H9 (cell line): ENCODE measurements at regions not wholly inside any gene's neighbourhood (a gene's known extent, or its start where the extent isn't known, plus 50 kb on each side); places are given as distances from the start of the nearest gene placed in this dataset.

Experiments used
- DNase-seq: peaks from one replicate; pipeline ENCODE4 v3.0.0-alpha.2; 2017
- H2AFZ ChIP-seq: one replicate; pipeline ENCODE4 v1.6.1; 2013; ENCODE audit warnings: mild to moderate bottlenecking, low read length, control low read depth, moderate library complexity
- H2AK5ac ChIP-seq: 2 replicates; pipeline ENCODE4 v1.6.1; 2013; ENCODE audit warnings: low read length, control low read depth, mixed read lengths; ENCODE audit not compliant: insufficient read length
- H2BK120ac ChIP-seq: one replicate; pipeline ENCODE4 v1.6.1; 2013; ENCODE audit warnings: low read depth, mild to moderate bottlenecking, low read length, control low read depth, inconsistent platforms; ENCODE audit not compliant: poor library complexity, severe bottlenecking
- H2BK12ac ChIP-seq: 2 replicates; pipeline ENCODE4 v1.6.1; 2013; ENCODE audit warnings: low read length, control low read depth, mixed read lengths, low read depth; ENCODE audit not compliant: insufficient read length
- H2BK15ac ChIP-seq: 2 replicates; pipeline ENCODE4 v1.6.1; 2013; ENCODE audit warnings: low read depth, low read length, control low read depth
- H2BK20ac ChIP-seq: one replicate; pipeline ENCODE4 v1.6.1; 2013; ENCODE audit warnings: low read depth, mild to moderate bottlenecking, low read length, control low read depth, inconsistent platforms; ENCODE audit not compliant: poor library complexity, severe bottlenecking
- H2BK5ac ChIP-seq: 2 replicates; pipeline ENCODE4 v1.6.1; 2013; ENCODE audit warnings: low read length, control low read depth, mixed read lengths; ENCODE audit not compliant: insufficient read length
- H3K14ac ChIP-seq: 2 replicates; pipeline ENCODE4 v1.6.1; 2013; ENCODE audit warnings: low read length, control low read depth; ENCODE audit not compliant: insufficient read depth
- H3K18ac ChIP-seq: 2 replicates; pipeline ENCODE4 v1.6.1; 2013; ENCODE audit warnings: low read depth, mild to moderate bottlenecking, mixed read lengths, low read length, control low read depth; ENCODE audit not compliant: insufficient read length
- H3K23ac ChIP-seq: 2 replicates; pipeline ENCODE4 v1.6.1; 2013; ENCODE audit warnings: low read length, control low read depth, mixed read lengths, low read depth; ENCODE audit not compliant: insufficient read length
- H3K23me2 ChIP-seq: 2 replicates; pipeline ENCODE4 v1.6.1; 2013; ENCODE audit warnings: low read depth, mild to moderate bottlenecking, mixed read lengths, low read length, control low read depth; ENCODE audit not compliant: insufficient read length, poor library complexity, severe bottlenecking
- H3K27ac ChIP-seq: 2 replicates; pipeline ENCODE4 v1.5.1; 2013; ENCODE audit warnings: low read length, control low read depth, mixed read lengths, low read depth; ENCODE audit not compliant: insufficient read length
- H3K27me3 ChIP-seq: 2 replicates; pipeline ENCODE4 v1.6.1; 2013; ENCODE audit warnings: low read length, control low read depth, inconsistent platforms; ENCODE audit not compliant: insufficient read depth
- H3K4ac ChIP-seq: 2 replicates; pipeline ENCODE4 v1.6.1; 2013; ENCODE audit warnings: low read depth, mild to moderate bottlenecking, control low read depth, inconsistent platforms, low read length, moderate library complexity
- H3K4me1 ChIP-seq: 2 replicates; pipeline ENCODE4 v1.6.1; 2013; ENCODE audit warnings: low read length, control low read depth, inconsistent platforms; ENCODE audit not compliant: insufficient read depth
- H3K4me2 ChIP-seq: 2 replicates; pipeline ENCODE4 v1.6.1; 2013; ENCODE audit warnings: low read length, control low read depth, mixed read lengths; ENCODE audit not compliant: insufficient read length, insufficient read depth
- H3K56ac ChIP-seq: 2 replicates; pipeline ENCODE4 v1.6.1; 2013; ENCODE audit warnings: low read depth, mild to moderate bottlenecking, mixed read lengths, low read length, control low read depth; ENCODE audit not compliant: insufficient read length
- H3K79me1 ChIP-seq: 2 replicates; pipeline ENCODE4 v1.6.1; 2013; ENCODE audit warnings: low read depth, mild to moderate bottlenecking, moderate library complexity, low read length, control low read depth, inconsistent platforms; ENCODE audit not compliant: insufficient read depth, poor library complexity, severe bottlenecking
- H3K79me2 ChIP-seq: 2 replicates; pipeline ENCODE4 v1.6.1; 2013; ENCODE audit warnings: low read length, control low read depth, inconsistent platforms; ENCODE audit not compliant: insufficient read depth
- H3K9ac ChIP-seq: 2 replicates; pipeline ENCODE4 v1.6.1; 2013; ENCODE audit warnings: low read length, control low read depth, mixed read lengths; ENCODE audit not compliant: insufficient read length; ENCODE audit errors: extremely low read depth
- H3K9me3 ChIP-seq: one replicate; pipeline ENCODE4 v1.6.1; 2013; ENCODE audit warnings: low read depth, low read length, inconsistent platforms; ENCODE audit not compliant: control insufficient read depth
- H3T11ph ChIP-seq: one replicate; pipeline ENCODE4 v1.6.1; 2013; ENCODE audit warnings: mild to moderate bottlenecking, low read length, control low read depth, inconsistent platforms
- H4K20me1 ChIP-seq: one replicate; pipeline ENCODE4 v1.6.1; 2013; ENCODE audit not compliant: control insufficient read depth, insufficient read length, insufficient read depth
- H4K5ac ChIP-seq: 2 replicates; pipeline ENCODE4 v1.6.1; 2013; ENCODE audit warnings: low read depth, mild to moderate bottlenecking, mixed read lengths, low read length, control low read depth; ENCODE audit not compliant: insufficient read length
- H4K8ac ChIP-seq: replicated peaks from 2 replicates; pipeline ENCODE4 v1.6.1; 2013; ENCODE audit warnings: low read length, control low read depth, mixed read lengths, low read depth; ENCODE audit not compliant: insufficient read length
- H4K91ac ChIP-seq: 2 replicates; pipeline ENCODE4 v1.6.1; 2013; ENCODE audit warnings: low read depth, mild to moderate bottlenecking, moderate library complexity, mixed read lengths, low read length, control low read depth; ENCODE audit not compliant: insufficient read length
- H3K27ac Mint-ChIP-seq, 3 experiments: 2 replicates in 2 of 3; 3 replicates in 1 of 3; pipeline ENCODE4 v1.8.0; 2020 to 2021; ENCODE audit warnings: mixed read lengths in 3 of 3, mild to moderate bottlenecking in 1 of 3, moderate library complexity in 1 of 3
- H3K27me3 Mint-ChIP-seq: 2 replicates; pipeline ENCODE4 v1.8.0; 2021; ENCODE audit warnings: low read depth, mild to moderate bottlenecking, moderate library complexity, mixed read lengths
- H3K36me3 Mint-ChIP-seq, 3 experiments: 2 replicates in 2 of 3; 3 replicates in 1 of 3; pipeline ENCODE4 v1.8.0; 2020 to 2021; ENCODE audit warnings: low read depth in 3 of 3, mixed read lengths in 3 of 3; ENCODE audit not compliant: insufficient read depth in 1 of 3
- H3K4me1 Mint-ChIP-seq, 2 experiments: 2 replicates each; pipeline ENCODE4 v1.8.0; 2020; ENCODE audit warnings: mixed read lengths in 2 of 2
- H3K4me3 Mint-ChIP-seq, 2 experiments: 2 replicates in 1 of 2; 3 replicates in 1 of 2; pipeline ENCODE4 v1.8.0; 2020 to 2021; ENCODE audit warnings: mild to moderate bottlenecking in 2 of 2, mixed read lengths in 2 of 2, moderate library complexity in 1 of 2
- H3K9me3 Mint-ChIP-seq, 2 experiments: 2 replicates in 1 of 2; 3 replicates in 1 of 2; pipeline ENCODE4 v1.8.0; 2020; ENCODE audit warnings: mild to moderate bottlenecking in 2 of 2, mixed read lengths in 2 of 2, moderate library complexity in 1 of 2
- CTCF ChIP-seq: fragments of 200-600 bp; sonication (generic); conservative IDR thresholded peaks from 3 replicates; pipeline ENCODE4 v1.8.0; 2021; ENCODE audit warnings: antibody characterized with exemption, mild to moderate bottlenecking
- WGBS: extraction: QIAGEN DNeasy Blood & Tissue Kit; methylation state at CpG from one replicate; pipeline ENCODE4 v1.1.7; 2013; ENCODE audit warnings: missing lambda C conversion rate, low lambda C conversion rate, mixed read lengths; ENCODE audit not compliant: insufficient read length; ENCODE audit errors: extremely low coverage; 5-methylcytosine and 5-hydroxymethylcytosine counted together

- Histone ChIP-seq H3K56ac (no peak overlapping the region), H4K91ac (no peak overlapping the region), H2AFZ (no peak overlapping the region), H3K23me2 (no peaks in the 10 kb centered on the region), H3K79me1 (no peaks in the 10 kb centered on the region), H2BK5ac (no peak overlapping the region), H3K23ac (no peak overlapping the region), H4K8ac (no peak overlapping the region), H2BK12ac (no peak overlapping the region), H3K9ac (no peak overlapping the region), H4K20me1 (no peaks in the 10 kb centered on the region), H3K4me2 (no peak overlapping the region), H2BK120ac (no peak overlapping the region), H3K18ac (no peak overlapping the region), H3K27me3 (no peaks in the 10 kb centered on the region), H3K27ac (no peak overlapping the region), H3K9me3 (no peaks in the 10 kb centered on the region), H3K14ac (no peak overlapping the region), H2AK5ac (no peak overlapping the region), H4K5ac (no peak overlapping the region), H3K4ac (no peak overlapping the region), H3T11ph (no peak overlapping the region), H3K79me2 (no peaks in the 10 kb centered on the region), H2BK20ac (no peak overlapping the region), H2BK15ac (no peak overlapping the region), H3K4me1 (peaks cover 2% of the 10 kb centered on the region; the same call in 1 of the 2 replicates)
- no peaks in the 10 kb centered on the region for H3K36me3 Mint-ChIP-seq
- 0 out of 5 replicates have a peak, but pooled peaks cover 0 to 2% of the 10 kb centered on the region in 2 experiments for H3K9me3 Mint-ChIP-seq
- no peak overlapping the region for H3K27ac Mint-ChIP-seq
- no peak for TF ChIP-seq CTCF
- H3K4me3 Mint-ChIP-seq = no peak overlapping the region
- H3K4me1 Mint-ChIP-seq = peaks cover 8% of the 10 kb centered on the region in 2 experiments
- no peaks in the 10 kb centered on the region for H3K27me3 Mint-ChIP-seq
- no peak for DNase-seq
- WGBS = no CpG with 5 or more reads among the region's 3 CpGs
Observed at GRCh38 chr18:39972521-39972920, 1982.5 kb upstream of the PIK3C3 start.
